Endothelial cell of umbilical vein (primary cell): ENCODE measurements at regions not wholly inside any gene's neighbourhood (a gene's known extent, or its start where the extent isn't known, plus 50 kb on each side); places are given as distances from the start of the nearest gene placed in this dataset.

Experiments
- BruUV-seq: library from RNA; stranded (reverse); fragments of 400-500 nt; replicated peaks from 2 replicates; lab custom pipeline; 2021; lab: Mats Ljungman, UMichigan
- CTCF ChIA-PET: fragments of 300-600, 350-600 bp; sonication (Branson Sonifier 250); formaldehyde crosslinking; loops from one replicate; lab custom pipeline; 2021; ENCODE audit warnings: antibody characterized with exemption, inconsistent platforms; lab: Charles Lee
- POLR2A ChIA-PET: fragments of 300-600, 350-600 bp; sonication (Branson Sonifier 250); formaldehyde crosslinking; loops from one replicate; lab custom pipeline; 2021; ENCODE audit warnings: antibody characterized with exemption, inconsistent platforms; lab: Charles Lee
- DNase-seq: peaks from one replicate; pipeline ENCODE4 v3.0.0-alpha.2; 2011; ENCODE audit warnings: low read depth, low spot score
- FAIRE-seq: peaks from 2 replicates; lab custom pipeline; 2011; peaks lifted over from hg19 to GRCh38; lab: Jason Lieb, UNC
- H2AFZ ChIP-seq: 2 replicates; pipeline ENCODE4 v1.6.0; 2012; ENCODE audit warnings: low read depth, low read length, control low read depth, inconsistent platforms
- H3K27ac ChIP-seq: 2 replicates; pipeline ENCODE4 v1.5.1; 2011; ENCODE audit warnings: low read depth, mild to moderate bottlenecking, control low read depth, low read length, moderate library complexity; ENCODE audit not compliant: insufficient read depth
- H3K27me3 ChIP-seq, 2 experiments: 2 replicates each; pipeline versions ENCODE4 v1.6.0 to v1.6.1; 2011; ENCODE audit warnings: low read length in 2 of 2, mixed read lengths in 1 of 2; ENCODE audit not compliant: control insufficient read depth in 2 of 2, insufficient read depth in 2 of 2
- H3K36me3 ChIP-seq, 2 experiments: 2 replicates in 1 of 2; 3 replicates in 1 of 2; pipeline ENCODE4 v1.5.1; 2011; ENCODE audit warnings: low read length in 2 of 2, mild to moderate bottlenecking in 1 of 2, moderate library complexity in 1 of 2; ENCODE audit not compliant: control insufficient read depth in 2 of 2, insufficient read depth in 2 of 2; ENCODE audit errors: extremely low read depth in 1 of 2
- H3K4me1 ChIP-seq: 3 replicates; pipeline ENCODE4 v1.5.1; 2011; ENCODE audit warnings: mild to moderate bottlenecking, low read length; ENCODE audit not compliant: control insufficient read depth, insufficient read depth; ENCODE audit errors: extremely low read depth
- H3K4me2 ChIP-seq: 2 replicates; pipeline ENCODE4 v1.6.1; 2011; ENCODE audit warnings: low read length, control low read depth, mixed read lengths; ENCODE audit not compliant: insufficient read depth
- H3K4me3 ChIP-seq, 3 experiments: fragments of 200-600 bp in 1 of 3; sonication (generic), shearing (Covaris generic) in 1 of 3; replicated peaks in 1 of 3; 2 replicates each; pipeline ENCODE4 v1.5.1; 2011 to 2016; ENCODE audit warnings: control low read depth in 3 of 3, low read length in 3 of 3, mild to moderate bottlenecking in 2 of 3, inconsistent platforms in 1 of 3, low read depth in 1 of 3, moderate library complexity in 1 of 3; ENCODE audit not compliant: insufficient read depth in 1 of 3
- H3K79me2 ChIP-seq: 2 replicates; pipeline ENCODE4 v1.6.0; 2012; ENCODE audit warnings: low read length, inconsistent platforms; ENCODE audit not compliant: control insufficient read depth, insufficient read depth
- H3K9ac ChIP-seq: replicated peaks from 2 replicates; pipeline ENCODE3; 2011; ENCODE audit warnings: low read length, control low read depth; ENCODE audit not compliant: insufficient read depth; ENCODE audit errors: extremely low read depth
- H3K9me1 ChIP-seq: replicated peaks from 3 replicates; pipeline ENCODE4 v1.6.0; 2011; ENCODE audit warnings: mild to moderate bottlenecking, low read length; ENCODE audit not compliant: control insufficient read depth, insufficient read depth; ENCODE audit errors: extremely low read depth
- H3K9me3 ChIP-seq: replicated peaks from 2 replicates; pipeline ENCODE4 v1.5.1; 2012; ENCODE audit warnings: low read length, inconsistent platforms; ENCODE audit not compliant: control insufficient read depth, insufficient read depth
- H4K20me1 ChIP-seq: replicated peaks from 2 replicates; pipeline ENCODE3; 2011; ENCODE audit warnings: mild to moderate bottlenecking, low read length; ENCODE audit not compliant: control insufficient read depth, insufficient read depth; ENCODE audit errors: extremely low read depth
- EZH2 ChIP-seq: IDR thresholded peaks from 2 replicates; pipeline ENCODE4 v1.6.1; 2012; ENCODE audit warnings: borderline replicate concordance, low read depth, mild to moderate bottlenecking, moderate library complexity, low read length, inconsistent platforms; ENCODE audit not compliant: severe bottlenecking
- FOS ChIP-seq: IDR thresholded peaks from 2 replicates; pipeline ENCODE4 v1.6.1; 2011; ENCODE audit warnings: mild to moderate bottlenecking, low read length, moderate library complexity, borderline replicate concordance; ENCODE audit not compliant: insufficient read depth
- GATA2 ChIP-seq: IDR thresholded peaks from 2 replicates; pipeline ENCODE4 v1.7.0; 2011; ENCODE audit warnings: low read depth, mild to moderate bottlenecking, moderate library complexity, mixed read lengths, low read length; ENCODE audit not compliant: insufficient read length, insufficient read depth
- JUN ChIP-seq: IDR thresholded peaks from 2 replicates; pipeline ENCODE4 v1.6.1; 2011; ENCODE audit warnings: borderline replicate concordance, low read depth; ENCODE audit not compliant: insufficient read length, insufficient read depth
- MYC ChIP-seq: IDR thresholded peaks from one replicate; pipeline ENCODE4 v1.6.1; 2011; ENCODE audit warnings: mild to moderate bottlenecking, low read depth, low read length
- POLR2A ChIP-seq: IDR thresholded peaks from 2 replicates; pipeline ENCODE4 v1.6.1; 2012; ENCODE audit warnings: low read depth, mild to moderate bottlenecking, control low read depth, low read length
- POLR2AphosphoS5 ChIP-seq: IDR thresholded peaks from 2 replicates; pipeline ENCODE4 v1.6.1; 2012; ENCODE audit warnings: low read depth, mild to moderate bottlenecking, control low read depth, low read length, moderate library complexity; ENCODE audit not compliant: insufficient read depth
- dilution Hi-C: fragments of 300-500 bp; cut with MboI; formaldehyde crosslinking; loops from one replicate; pipeline ENCODE4 v1.15.0; 2019; ENCODE audit warnings: low sequenced_read_pairs; ENCODE audit not compliant: extremely low pct_ligation_motif_present
- intact Hi-C: fragments of 100-400 bp; cut with micrococcal nuclease; formaldehyde crosslinking; loops from one replicate; pipeline ENCODE4 v1.10.0; 2022
- TF ChIP-seq, protein P1 (sequence below), 2 donors: IDR thresholded peaks; 1 replicate in 1 of 2; 2 replicates in 1 of 2; pipeline ENCODE4 v1.5.1; 2011; ENCODE audit warnings: low read length in 2 of 2, mild to moderate bottlenecking in 2 of 2, moderate library complexity in 2 of 2, control low read depth in 1 of 2, inconsistent platforms in 1 of 2, low read depth in 1 of 2; ENCODE audit not compliant: insufficient read depth in 1 of 2; ENCODE audit errors: extremely low read depth in 1 of 2
- TF ChIP-seq, protein P2 (sequence below): IDR thresholded peaks from 2 replicates; pipeline ENCODE4 v1.6.1; 2011; ENCODE audit not compliant: insufficient read depth, insufficient read length

DNA sequence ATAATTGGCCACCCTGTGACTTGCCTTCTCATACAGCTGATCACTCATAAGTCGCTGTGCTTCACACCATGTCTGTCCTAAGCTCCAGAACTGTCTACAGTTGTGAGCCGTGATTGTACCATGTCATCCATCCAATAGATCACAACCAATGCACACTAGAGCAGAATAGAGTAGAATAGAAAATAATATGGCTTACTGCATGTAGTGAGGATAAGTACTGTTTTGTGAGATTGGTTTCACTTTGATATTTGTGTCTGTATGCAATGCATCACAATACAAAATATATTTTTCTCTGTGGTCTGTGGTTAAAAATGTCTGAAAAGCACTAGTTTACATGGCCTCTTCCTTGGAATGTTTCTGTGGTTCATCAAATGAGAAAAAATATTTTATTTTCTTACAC lies 237.6 kb upstream of the PRKD1 start:
- Histone ChIP-seq H3K27ac (no peak overlapping the region), H3K36me3 (no peaks in the 10 kb centered on the region), H3K9me1 (no peaks in the 10 kb centered on the region), H2AFZ (no peak overlapping the region), H3K4me2 (no peak overlapping the region), H3K27me3 (no peaks in the 10 kb centered on the region), H3K9me3 (no peaks in the 10 kb centered on the region), H3K4me1 (no peaks in the 10 kb centered on the region), H3K4me3 (no peak overlapping the region), H4K20me1 (no peaks in the 10 kb centered on the region), H3K9ac (no peak overlapping the region), H3K79me2 (no peaks in the 10 kb centered on the region)
- CTCF ChIA-PET = no interaction called here
- TF ChIP-seq POLR2AphosphoS5 (no peak), EZH2 (no peak), POLR2A (no peak), GATA2 (no peak), JUN (no peak), FOS (no peak), MYC (no peak)
- TF ChIP-seq, protein P1, sequence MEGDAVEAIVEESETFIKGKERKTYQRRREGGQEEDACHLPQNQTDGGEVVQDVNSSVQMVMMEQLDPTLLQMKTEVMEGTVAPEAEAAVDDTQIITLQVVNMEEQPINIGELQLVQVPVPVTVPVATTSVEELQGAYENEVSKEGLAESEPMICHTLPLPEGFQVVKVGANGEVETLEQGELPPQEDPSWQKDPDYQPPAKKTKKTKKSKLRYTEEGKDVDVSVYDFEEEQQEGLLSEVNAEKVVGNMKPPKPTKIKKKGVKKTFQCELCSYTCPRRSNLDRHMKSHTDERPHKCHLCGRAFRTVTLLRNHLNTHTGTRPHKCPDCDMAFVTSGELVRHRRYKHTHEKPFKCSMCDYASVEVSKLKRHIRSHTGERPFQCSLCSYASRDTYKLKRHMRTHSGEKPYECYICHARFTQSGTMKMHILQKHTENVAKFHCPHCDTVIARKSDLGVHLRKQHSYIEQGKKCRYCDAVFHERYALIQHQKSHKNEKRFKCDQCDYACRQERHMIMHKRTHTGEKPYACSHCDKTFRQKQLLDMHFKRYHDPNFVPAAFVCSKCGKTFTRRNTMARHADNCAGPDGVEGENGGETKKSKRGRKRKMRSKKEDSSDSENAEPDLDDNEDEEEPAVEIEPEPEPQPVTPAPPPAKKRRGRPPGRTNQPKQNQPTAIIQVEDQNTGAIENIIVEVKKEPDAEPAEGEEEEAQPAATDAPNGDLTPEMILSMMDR (IDR thresholded peaks at IDR 0.05; ENCODE audit: extremely low read depth in 1 of 2, insufficient read depth in 1 of 2, low read depth in 1 of 2, low read length in 2 of 2) = no peak
- TF ChIP-seq, protein P2, sequence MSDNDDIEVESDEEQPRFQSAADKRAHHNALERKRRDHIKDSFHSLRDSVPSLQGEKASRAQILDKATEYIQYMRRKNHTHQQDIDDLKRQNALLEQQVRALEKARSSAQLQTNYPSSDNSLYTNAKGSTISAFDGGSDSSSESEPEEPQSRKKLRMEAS = no peak
- FAIRE-seq = no peak
- DNase-seq = no peak
- dilution Hi-C loops (no loop called here), intact Hi-C loops (no loop called here)
- no TSS peak for BruUV-seq
- POLR2A ChIA-PET = no interaction called here
